Neural cell (in vitro differentiated cells): ENCODE measurements at regions not wholly inside any gene's neighbourhood (a gene's known extent, or its start where the extent isn't known, plus 50 kb on each side); places are given as distances from the start of the nearest gene placed in this dataset.

Experiments used
- POLR2AphosphoS5 ChIP-seq: IDR thresholded peaks from 2 replicates; pipeline ENCODE4 v1.6.1; 2012
- TF ChIP-seq, protein P1 (sequence below): fragments of 450-650 bp; IDR thresholded peaks from 2 replicates; pipeline ENCODE4 v1.5.1; 2014; ENCODE audit warnings: antibody characterized with exemption, mild to moderate bottlenecking, moderate library complexity; ENCODE audit not compliant: poor library complexity, severe bottlenecking

DNA sequence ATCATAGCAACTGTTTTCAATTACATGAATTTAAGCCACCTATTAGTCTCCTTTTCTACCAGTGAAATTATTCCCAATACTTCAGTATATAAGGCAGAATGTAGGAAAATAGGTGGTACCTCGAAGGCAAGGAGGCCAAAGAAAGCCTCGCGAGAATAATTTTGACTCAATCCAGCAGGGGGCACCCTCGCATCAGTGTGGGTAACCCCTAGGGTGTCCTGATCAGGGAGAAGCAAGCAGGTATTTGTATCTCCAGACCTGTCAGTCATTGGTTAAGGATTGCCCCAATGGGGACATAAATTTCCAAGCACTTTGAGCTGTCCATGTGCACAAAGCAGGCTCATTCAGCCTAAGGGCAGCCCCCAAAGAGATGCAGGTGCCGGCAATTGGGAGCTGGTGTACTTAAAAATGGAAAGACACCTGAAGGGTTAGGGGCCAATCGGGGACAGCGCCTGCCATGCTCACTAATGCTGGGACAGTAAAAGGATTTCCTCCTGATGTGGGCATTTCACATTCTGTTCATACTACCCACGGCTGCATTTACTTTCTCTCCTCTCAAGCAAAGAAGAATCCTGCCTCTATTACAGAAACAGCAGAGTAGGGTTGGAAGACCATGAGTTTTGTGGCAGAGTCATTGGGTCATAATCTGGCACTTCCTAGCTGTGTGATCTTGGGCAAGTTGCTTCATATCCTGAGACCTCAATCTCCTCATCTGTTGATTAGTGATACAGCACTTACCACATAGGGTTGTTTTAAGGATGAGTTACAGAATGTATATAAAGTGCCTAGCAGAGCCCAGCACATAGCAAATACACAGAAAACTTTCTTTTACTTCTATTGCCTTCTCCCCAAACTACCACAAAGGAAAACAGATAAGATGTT lies 136.1 kb downstream of the ICOS start:
- TF ChIP-seq, protein P1, sequence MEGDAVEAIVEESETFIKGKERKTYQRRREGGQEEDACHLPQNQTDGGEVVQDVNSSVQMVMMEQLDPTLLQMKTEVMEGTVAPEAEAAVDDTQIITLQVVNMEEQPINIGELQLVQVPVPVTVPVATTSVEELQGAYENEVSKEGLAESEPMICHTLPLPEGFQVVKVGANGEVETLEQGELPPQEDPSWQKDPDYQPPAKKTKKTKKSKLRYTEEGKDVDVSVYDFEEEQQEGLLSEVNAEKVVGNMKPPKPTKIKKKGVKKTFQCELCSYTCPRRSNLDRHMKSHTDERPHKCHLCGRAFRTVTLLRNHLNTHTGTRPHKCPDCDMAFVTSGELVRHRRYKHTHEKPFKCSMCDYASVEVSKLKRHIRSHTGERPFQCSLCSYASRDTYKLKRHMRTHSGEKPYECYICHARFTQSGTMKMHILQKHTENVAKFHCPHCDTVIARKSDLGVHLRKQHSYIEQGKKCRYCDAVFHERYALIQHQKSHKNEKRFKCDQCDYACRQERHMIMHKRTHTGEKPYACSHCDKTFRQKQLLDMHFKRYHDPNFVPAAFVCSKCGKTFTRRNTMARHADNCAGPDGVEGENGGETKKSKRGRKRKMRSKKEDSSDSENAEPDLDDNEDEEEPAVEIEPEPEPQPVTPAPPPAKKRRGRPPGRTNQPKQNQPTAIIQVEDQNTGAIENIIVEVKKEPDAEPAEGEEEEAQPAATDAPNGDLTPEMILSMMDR, result no peak
- TF ChIP-seq POLR2AphosphoS5, result no peak
